A549 (cell line): ENCODE measurements at regions not wholly inside any gene's neighbourhood (a gene's known extent, or its start where the extent isn't known, plus 50 kb on each side); places are given as distances from the start of the nearest gene placed in this dataset.

Experiments
- CTCF ChIP-seq: fragments of >200 bp; sonication (Bioruptor Twin); formaldehyde crosslinking; IDR thresholded peaks from 3 replicates; pipeline ENCODE4 v1.5.1; 2016
- EHMT2 ChIP-seq: fragments of 200-600 bp; sonication (generic); IDR thresholded peaks from 2 replicates; pipeline ENCODE4 v1.6.1; 2016; ENCODE audit warnings: antibody characterized with exemption, low read depth, mild to moderate bottlenecking, moderate library complexity
- EP300 ChIP-seq, 2 experiments: fragments of >200 bp; sonication (Bioruptor Twin); formaldehyde crosslinking; IDR thresholded peaks; 2 replicates in 1 of 2; 3 replicates in 1 of 2; pipeline ENCODE4 v1.6.1; 2016 to 2017
- FOSL2 ChIP-seq, 2 experiments: fragments of 450-650 bp in 1 of 2; fragments of >200 bp in 1 of 2; sonication (Bioruptor Twin) in 1 of 2; formaldehyde crosslinking; IDR thresholded peaks; 2 replicates each; pipeline versions ENCODE4 v1.5.0 to v1.6.1; 2016 to 2020; ENCODE audit warnings: mild to moderate bottlenecking in 1 of 2, moderate library complexity in 1 of 2
- MAFK ChIP-seq: fragments of 450-650 bp; IDR thresholded peaks from 2 replicates; pipeline ENCODE4 v1.6.1; 2014; ENCODE audit not compliant: partially characterized antibody
- PBX3 ChIP-seq: IDR thresholded peaks from 2 replicates; pipeline ENCODE4 v1.6.1; 2012
- POLR2A ChIP-seq: IDR thresholded peaks from 2 replicates; pipeline ENCODE4 v1.6.1; 2012; ENCODE audit warnings: mild to moderate bottlenecking, low read length
- RCOR1 ChIP-seq: fragments of 150-350 bp; IDR thresholded peaks from 2 replicates; pipeline ENCODE4 v1.6.1; 2014; ENCODE audit warnings: antibody characterized with exemption, low read length, low read depth
- RNF2 ChIP-seq: fragments of 200-600 bp; sonication (generic); IDR thresholded peaks from 2 replicates; pipeline ENCODE4 v1.6.1; 2016; ENCODE audit warnings: low read depth, mild to moderate bottlenecking, antibody characterized with exemption, moderate library complexity, borderline replicate concordance
- SREBF2 ChIP-seq: fragments of 450-650 bp; IDR thresholded peaks from 2 replicates; pipeline ENCODE4 v1.6.1; 2014; ENCODE audit warnings: mild to moderate bottlenecking, moderate library complexity
- ZFP36 ChIP-seq: fragments of 450-650 bp; IDR thresholded peaks from 2 replicates; pipeline ENCODE4 v1.6.1; 2014; ENCODE audit warnings: borderline replicate concordance; ENCODE audit not compliant: partially characterized antibody

GRCh38 chr5:113705657-113706056, 192.2 kb downstream of the YTHDC2 start:
- TF ChIP-seq SREBF2: no peak
- no peak for TF ChIP-seq CTCF
- no peak for TF ChIP-seq RNF2
- TF ChIP-seq PBX3: no peak
- TF ChIP-seq RCOR1: no peak
- TF ChIP-seq FOSL2 (IDR thresholded peaks at IDR 0.05): no peak
- TF ChIP-seq FOSL2 (CRISPR knock-in tag; IDR thresholded peaks at IDR 0.05): no peak
- no peak for TF ChIP-seq EP300 (IDR thresholded peaks at IDR 0.05)
- no peak for TF ChIP-seq EHMT2
- TF ChIP-seq POLR2A: no peak
- no peak for TF ChIP-seq MAFK
- TF ChIP-seq ZFP36: no peak
